Endothelial cell of umbilical vein (primary cell): ENCODE measurements at regions not wholly inside any gene's neighbourhood (a gene's known extent, or its start where the extent isn't known, plus 50 kb on each side); places are given as distances from the start of the nearest gene placed in this dataset.

Experiments used
- BruUV-seq: library from RNA; stranded (reverse); fragments of 400-500 nt; replicated peaks from 2 replicates; lab custom pipeline; 2021; lab: Mats Ljungman, UMichigan
- CTCF ChIA-PET: fragments of 300-600, 350-600 bp; sonication (Branson Sonifier 250); formaldehyde crosslinking; loops from one replicate; lab custom pipeline; 2021; ENCODE audit warnings: antibody characterized with exemption, inconsistent platforms; lab: Charles Lee
- POLR2A ChIA-PET: fragments of 300-600, 350-600 bp; sonication (Branson Sonifier 250); formaldehyde crosslinking; loops from one replicate; lab custom pipeline; 2021; ENCODE audit warnings: antibody characterized with exemption, inconsistent platforms; lab: Charles Lee
- DNase-seq: peaks from one replicate; pipeline ENCODE4 v3.0.0-alpha.2; 2011; ENCODE audit warnings: low read depth, low spot score
- FAIRE-seq: peaks from 2 replicates; lab custom pipeline; 2011; peaks lifted over from hg19 to GRCh38; lab: Jason Lieb, UNC
- H2AFZ ChIP-seq: 2 replicates; pipeline ENCODE4 v1.6.0; 2012; ENCODE audit warnings: low read depth, low read length, control low read depth, inconsistent platforms
- H3K27ac ChIP-seq: 2 replicates; pipeline ENCODE4 v1.5.1; 2011; ENCODE audit warnings: low read depth, mild to moderate bottlenecking, control low read depth, low read length, moderate library complexity; ENCODE audit not compliant: insufficient read depth
- H3K27me3 ChIP-seq, 2 experiments: 2 replicates each; pipeline versions ENCODE4 v1.6.0 to v1.6.1; 2011; ENCODE audit warnings: low read length in 2 of 2, mixed read lengths in 1 of 2; ENCODE audit not compliant: control insufficient read depth in 2 of 2, insufficient read depth in 2 of 2
- H3K36me3 ChIP-seq, 2 experiments: 2 replicates in 1 of 2; 3 replicates in 1 of 2; pipeline ENCODE4 v1.5.1; 2011; ENCODE audit warnings: low read length in 2 of 2, mild to moderate bottlenecking in 1 of 2, moderate library complexity in 1 of 2; ENCODE audit not compliant: control insufficient read depth in 2 of 2, insufficient read depth in 2 of 2; ENCODE audit errors: extremely low read depth in 1 of 2
- H3K4me1 ChIP-seq: 3 replicates; pipeline ENCODE4 v1.5.1; 2011; ENCODE audit warnings: mild to moderate bottlenecking, low read length; ENCODE audit not compliant: control insufficient read depth, insufficient read depth; ENCODE audit errors: extremely low read depth
- H3K4me2 ChIP-seq: 2 replicates; pipeline ENCODE4 v1.6.1; 2011; ENCODE audit warnings: low read length, control low read depth, mixed read lengths; ENCODE audit not compliant: insufficient read depth
- H3K4me3 ChIP-seq, 3 experiments: fragments of 200-600 bp in 1 of 3; sonication (generic), shearing (Covaris generic) in 1 of 3; replicated peaks in 1 of 3; 2 replicates each; pipeline ENCODE4 v1.5.1; 2011 to 2016; ENCODE audit warnings: control low read depth in 3 of 3, low read length in 3 of 3, mild to moderate bottlenecking in 2 of 3, inconsistent platforms in 1 of 3, low read depth in 1 of 3, moderate library complexity in 1 of 3; ENCODE audit not compliant: insufficient read depth in 1 of 3
- H3K79me2 ChIP-seq: 2 replicates; pipeline ENCODE4 v1.6.0; 2012; ENCODE audit warnings: low read length, inconsistent platforms; ENCODE audit not compliant: control insufficient read depth, insufficient read depth
- H3K9ac ChIP-seq: replicated peaks from 2 replicates; pipeline ENCODE3; 2011; ENCODE audit warnings: low read length, control low read depth; ENCODE audit not compliant: insufficient read depth; ENCODE audit errors: extremely low read depth
- H3K9me1 ChIP-seq: replicated peaks from 3 replicates; pipeline ENCODE4 v1.6.0; 2011; ENCODE audit warnings: mild to moderate bottlenecking, low read length; ENCODE audit not compliant: control insufficient read depth, insufficient read depth; ENCODE audit errors: extremely low read depth
- H3K9me3 ChIP-seq: replicated peaks from 2 replicates; pipeline ENCODE4 v1.5.1; 2012; ENCODE audit warnings: low read length, inconsistent platforms; ENCODE audit not compliant: control insufficient read depth, insufficient read depth
- H4K20me1 ChIP-seq: replicated peaks from 2 replicates; pipeline ENCODE3; 2011; ENCODE audit warnings: mild to moderate bottlenecking, low read length; ENCODE audit not compliant: control insufficient read depth, insufficient read depth; ENCODE audit errors: extremely low read depth
- EZH2 ChIP-seq: IDR thresholded peaks from 2 replicates; pipeline ENCODE4 v1.6.1; 2012; ENCODE audit warnings: borderline replicate concordance, low read depth, mild to moderate bottlenecking, moderate library complexity, low read length, inconsistent platforms; ENCODE audit not compliant: severe bottlenecking
- FOS ChIP-seq: IDR thresholded peaks from 2 replicates; pipeline ENCODE4 v1.6.1; 2011; ENCODE audit warnings: mild to moderate bottlenecking, low read length, moderate library complexity, borderline replicate concordance; ENCODE audit not compliant: insufficient read depth
- GATA2 ChIP-seq: IDR thresholded peaks from 2 replicates; pipeline ENCODE4 v1.7.0; 2011; ENCODE audit warnings: low read depth, mild to moderate bottlenecking, moderate library complexity, mixed read lengths, low read length; ENCODE audit not compliant: insufficient read length, insufficient read depth
- JUN ChIP-seq: IDR thresholded peaks from 2 replicates; pipeline ENCODE4 v1.6.1; 2011; ENCODE audit warnings: borderline replicate concordance, low read depth; ENCODE audit not compliant: insufficient read length, insufficient read depth
- MYC ChIP-seq: IDR thresholded peaks from one replicate; pipeline ENCODE4 v1.6.1; 2011; ENCODE audit warnings: mild to moderate bottlenecking, low read depth, low read length
- POLR2A ChIP-seq: IDR thresholded peaks from 2 replicates; pipeline ENCODE4 v1.6.1; 2012; ENCODE audit warnings: low read depth, mild to moderate bottlenecking, control low read depth, low read length
- POLR2AphosphoS5 ChIP-seq: IDR thresholded peaks from 2 replicates; pipeline ENCODE4 v1.6.1; 2012; ENCODE audit warnings: low read depth, mild to moderate bottlenecking, control low read depth, low read length, moderate library complexity; ENCODE audit not compliant: insufficient read depth
- dilution Hi-C: fragments of 300-500 bp; cut with MboI; formaldehyde crosslinking; loops from one replicate; pipeline ENCODE4 v1.15.0; 2019; ENCODE audit warnings: low sequenced_read_pairs; ENCODE audit not compliant: extremely low pct_ligation_motif_present
- intact Hi-C: fragments of 100-400 bp; cut with micrococcal nuclease; formaldehyde crosslinking; loops from one replicate; pipeline ENCODE4 v1.10.0; 2022
- TF ChIP-seq, protein P1 (sequence below), 2 donors: IDR thresholded peaks; 1 replicate in 1 of 2; 2 replicates in 1 of 2; pipeline ENCODE4 v1.5.1; 2011; ENCODE audit warnings: low read length in 2 of 2, mild to moderate bottlenecking in 2 of 2, moderate library complexity in 2 of 2, control low read depth in 1 of 2, inconsistent platforms in 1 of 2, low read depth in 1 of 2; ENCODE audit not compliant: insufficient read depth in 1 of 2; ENCODE audit errors: extremely low read depth in 1 of 2
- TF ChIP-seq, protein P2 (sequence below): IDR thresholded peaks from 2 replicates; pipeline ENCODE4 v1.6.1; 2011; ENCODE audit not compliant: insufficient read depth, insufficient read length

DNA sequence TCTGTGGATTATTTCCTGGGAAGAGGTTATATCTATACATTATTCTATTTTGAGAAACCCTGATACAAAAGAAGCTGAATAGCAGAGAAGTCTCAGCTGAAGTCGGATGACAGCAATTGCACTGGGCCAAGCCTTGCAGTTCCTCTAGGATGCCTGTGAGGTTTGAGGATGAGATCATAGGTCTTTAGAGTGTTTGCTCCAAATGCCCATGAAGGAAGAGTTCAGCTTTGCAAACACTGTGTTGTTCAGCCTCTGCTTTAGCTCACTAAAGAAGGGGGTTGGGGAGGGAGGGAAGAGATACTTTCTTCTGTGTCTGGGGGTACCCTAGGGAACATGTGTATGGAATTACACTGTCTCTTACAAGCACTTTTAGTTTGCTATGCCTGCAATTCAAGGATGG lies 282.5 kb upstream of the NRP1 start:
- dilution Hi-C loops: no loop called here
- DNase-seq (no peak), FAIRE-seq (no peak)
- Histone ChIP-seq H3K9me1 (no peaks in the 10 kb centered on the region), H3K36me3 (no peaks in the 10 kb centered on the region), H3K9ac (no peak overlapping the region), H3K27ac (no peak overlapping the region), H3K4me1 (no peaks in the 10 kb centered on the region), H3K4me3 (no peak overlapping the region), H3K9me3 (no peaks in the 10 kb centered on the region), H3K4me2 (no peak overlapping the region), H4K20me1 (no peaks in the 10 kb centered on the region), H3K79me2 (no peaks in the 10 kb centered on the region), H3K27me3 (peaks cover 7 to 15% of the 10 kb centered on the region in 2 experiments), H2AFZ (no peak overlapping the region)
- POLR2A ChIA-PET: no interaction called here
- CTCF ChIA-PET: interaction anchor here (0.6 kb wide), 1 partner anchor 11 kb away, joined by 3 read pairs; no protein-coding TSS in a partner anchor
- intact Hi-C loops: no loop called here
- BruUV-seq: no TSS peak
- TF ChIP-seq EZH2: no peak
- TF ChIP-seq GATA2: no peak
- TF ChIP-seq, protein P1, sequence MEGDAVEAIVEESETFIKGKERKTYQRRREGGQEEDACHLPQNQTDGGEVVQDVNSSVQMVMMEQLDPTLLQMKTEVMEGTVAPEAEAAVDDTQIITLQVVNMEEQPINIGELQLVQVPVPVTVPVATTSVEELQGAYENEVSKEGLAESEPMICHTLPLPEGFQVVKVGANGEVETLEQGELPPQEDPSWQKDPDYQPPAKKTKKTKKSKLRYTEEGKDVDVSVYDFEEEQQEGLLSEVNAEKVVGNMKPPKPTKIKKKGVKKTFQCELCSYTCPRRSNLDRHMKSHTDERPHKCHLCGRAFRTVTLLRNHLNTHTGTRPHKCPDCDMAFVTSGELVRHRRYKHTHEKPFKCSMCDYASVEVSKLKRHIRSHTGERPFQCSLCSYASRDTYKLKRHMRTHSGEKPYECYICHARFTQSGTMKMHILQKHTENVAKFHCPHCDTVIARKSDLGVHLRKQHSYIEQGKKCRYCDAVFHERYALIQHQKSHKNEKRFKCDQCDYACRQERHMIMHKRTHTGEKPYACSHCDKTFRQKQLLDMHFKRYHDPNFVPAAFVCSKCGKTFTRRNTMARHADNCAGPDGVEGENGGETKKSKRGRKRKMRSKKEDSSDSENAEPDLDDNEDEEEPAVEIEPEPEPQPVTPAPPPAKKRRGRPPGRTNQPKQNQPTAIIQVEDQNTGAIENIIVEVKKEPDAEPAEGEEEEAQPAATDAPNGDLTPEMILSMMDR (IDR thresholded peaks at IDR 0.05; ENCODE audit: extremely low read depth in 1 of 2, insufficient read depth in 1 of 2, low read depth in 1 of 2, low read length in 2 of 2): no peak
- TF ChIP-seq POLR2A: no peak
- TF ChIP-seq JUN: no peak
- no peak for TF ChIP-seq POLR2AphosphoS5
- TF ChIP-seq MYC: no peak
- TF ChIP-seq FOS: no peak
- TF ChIP-seq, protein P2, sequence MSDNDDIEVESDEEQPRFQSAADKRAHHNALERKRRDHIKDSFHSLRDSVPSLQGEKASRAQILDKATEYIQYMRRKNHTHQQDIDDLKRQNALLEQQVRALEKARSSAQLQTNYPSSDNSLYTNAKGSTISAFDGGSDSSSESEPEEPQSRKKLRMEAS: no peak
